HG03439 (cell line): ENCODE measurements at regions not wholly inside any gene's neighbourhood (a gene's known extent, or its start where the extent isn't known, plus 50 kb on each side); places are given as distances from the start of the nearest gene placed in this dataset.
A peak's percentile ranks its signal among the peaks of the same experiment; 100 is the strongest.

ENCODE experiments used
- ATAC-seq: cut with Tn5 transposase; IDR thresholded peaks from one replicate; pipeline ENCODE4 v1.9.1; 2021; ENCODE audit warnings: mild to moderate bottlenecking, moderate library complexity; ENCODE audit not compliant: unreplicated experiment

DNA sequence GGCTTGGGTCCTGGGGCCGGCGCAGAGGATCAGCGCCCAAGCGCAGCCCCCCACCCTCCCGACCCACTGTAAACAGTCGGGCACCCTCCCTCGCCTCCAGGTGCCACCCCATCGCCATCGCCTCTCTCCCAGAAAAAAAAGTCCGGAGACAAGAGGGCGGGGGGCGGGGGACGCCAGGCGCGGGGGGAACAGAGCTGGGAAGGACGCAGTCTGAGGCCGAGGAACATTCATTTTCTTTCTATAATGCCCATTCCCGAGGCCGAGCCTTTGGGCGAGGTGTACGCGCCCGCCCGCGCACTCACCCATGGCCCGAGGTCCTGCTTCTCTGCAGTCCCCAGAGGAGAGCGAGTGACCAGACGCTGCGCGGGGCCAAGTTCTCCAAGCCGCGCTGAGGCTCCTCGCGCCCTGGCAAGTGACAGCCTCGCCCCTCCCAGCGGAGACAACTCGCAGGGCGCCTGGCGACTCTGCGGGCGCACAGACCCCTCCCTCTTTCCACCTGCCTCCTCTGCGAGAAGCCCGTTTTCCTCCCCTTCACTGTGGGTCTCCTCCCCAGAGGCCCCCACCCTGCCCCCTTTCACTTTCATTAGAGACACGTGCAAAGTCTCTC, 63.5 kb upstream of the WDR17 start:
- no peak for ATAC-seq

GRCh38 chr4:176005766-176006165, 59.9 kb upstream of the WDR17 start:
- ATAC-seq = no peak

- no peak for ATAC-seq
These were observed 56.4 kb upstream of the WDR17 start for GRCh38 chr4:176009254-176009653.

DNA sequence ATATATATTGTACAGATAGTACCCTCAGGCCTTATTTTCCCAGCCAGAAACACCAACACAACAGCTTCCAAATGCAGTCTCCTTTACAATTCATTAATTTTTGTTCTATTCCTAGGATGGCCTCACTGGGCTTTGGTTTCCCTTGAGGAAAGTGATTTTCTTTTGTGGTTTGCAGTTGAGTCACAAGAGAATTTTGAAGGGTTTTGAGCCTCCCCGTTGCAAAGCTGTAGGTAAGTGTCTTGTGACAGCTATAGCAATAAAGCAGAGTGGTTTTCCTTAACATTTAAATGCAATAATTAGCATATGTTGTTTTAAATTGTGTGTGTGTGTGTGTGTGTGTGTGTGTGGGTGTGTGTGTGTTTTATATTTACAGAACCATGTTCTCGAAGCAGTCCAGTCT, 54.1 kb upstream of the WDR17 start:
- ATAC-seq = no peak

DNA sequence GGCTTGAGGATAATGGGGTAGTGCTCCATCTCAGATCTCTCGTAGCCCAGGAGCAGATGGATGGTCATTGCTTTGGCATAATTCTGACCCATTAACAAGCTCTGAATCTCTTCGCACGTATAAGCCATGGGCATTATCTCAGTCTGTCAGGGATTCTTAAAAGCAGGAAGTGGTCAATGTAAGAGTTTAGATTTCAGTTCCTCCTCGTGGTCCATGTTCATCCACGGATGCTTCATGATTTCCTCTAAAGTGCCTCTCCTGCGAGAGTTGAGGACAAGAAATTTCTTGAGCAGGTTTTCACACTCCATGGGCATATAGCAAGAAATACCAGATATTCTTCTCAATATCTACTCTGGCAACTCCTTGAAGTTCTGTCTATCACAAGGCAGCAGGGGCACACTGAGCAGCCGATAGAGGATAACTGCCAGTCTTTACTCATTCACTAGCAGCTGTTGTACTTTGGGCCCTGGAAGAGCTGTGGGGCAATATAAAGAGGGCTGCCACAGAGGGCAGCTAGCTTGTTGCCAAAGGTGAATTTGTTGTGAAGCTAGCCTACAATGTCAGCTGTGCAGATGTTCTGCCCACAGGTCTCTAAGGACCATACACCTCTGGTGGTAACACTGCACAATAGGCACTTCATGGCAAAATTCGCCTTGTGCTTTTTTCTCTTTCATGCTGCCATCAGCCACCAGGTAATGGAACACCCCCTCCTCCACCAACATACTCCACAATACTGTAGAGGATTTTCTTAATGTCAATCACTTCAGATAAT, 52.0 kb upstream of the WDR17 start:
- peak; percentile 60 for ATAC-seq

DNA sequence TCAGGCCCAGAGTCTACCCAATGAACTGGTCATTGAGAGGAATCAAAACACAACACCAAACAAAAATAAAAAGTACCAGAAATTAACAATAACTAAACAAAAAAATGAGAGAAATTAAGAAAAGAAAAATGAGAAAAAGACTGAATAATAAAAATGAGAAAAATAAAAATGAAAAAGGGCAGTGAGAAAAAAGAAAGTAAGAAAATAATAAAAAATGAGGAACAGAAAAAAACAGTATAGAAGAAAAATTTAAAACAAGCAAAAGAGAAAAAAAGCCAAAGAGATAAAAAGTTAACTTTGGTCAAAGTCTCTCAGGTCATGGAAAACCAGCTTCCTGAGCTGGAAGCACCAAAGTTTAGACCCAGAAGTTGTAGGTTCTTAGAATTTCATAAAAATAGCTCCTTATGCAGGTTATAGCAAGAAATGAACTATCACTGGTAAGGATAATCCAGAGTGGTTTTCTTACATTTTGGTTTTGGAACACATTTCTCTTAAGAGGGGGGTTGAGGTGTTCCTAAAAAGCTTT, 51.0 kb upstream of the WDR17 start:
- ATAC-seq = no peak
